ENCODE measurements at regions not wholly inside any gene's neighbourhood (a gene's known extent, or its start where the extent isn't known, plus 50 kb on each side); places are given as distances from the start of the nearest gene placed in this dataset.

- TF ChIP-seq ZNF318 (CRISPR knock-in tag; IDR thresholded peaks at IDR 0.05) (no peak), PTBP1 (IDR thresholded peaks at IDR 0.05; ENCODE audit: low read depth, low read length, poor library complexity, severe bottlenecking) (no peak), NCOR1 (IDR thresholded peaks at IDR 0.05; ENCODE audit: borderline replicate concordance, low read length) (no peak), TOE1 (CRISPR knock-in tag; IDR thresholded peaks at IDR 0.05) (no peak)
Measured at GRCh38 chr6:120478650-120479049, 855.6 kb downstream of the TBC1D32 start (continued).

- no peaks in the 10 kb centered on the region for H3K79me2 ChIP-seq (ENCODE audit: insufficient read depth, low read length)
- CTCF ChIA-PET (ENCODE audit: low intra/inter-chr PET ratio, low total read pairs): no interaction called here
- H3K36me3 ChIP-seq (replicated peaks in 1 of 2; ENCODE audit: control insufficient read depth in 1 of 2, insufficient read depth in 2 of 2, low read length in 2 of 2): no peaks in the 10 kb centered on the region
- H4K20me1 ChIP-seq (ENCODE audit: insufficient read depth, low read length): no peaks in the 10 kb centered on the region
- H3K4me3 ChIP-seq (replicated peaks in 1 of 3; ENCODE audit: insufficient read depth in 1 of 3, low read depth in 2 of 3, low read length in 3 of 3): no peak overlapping the region
- no peaks in the 10 kb centered on the region for H3K4me1 ChIP-seq (ENCODE audit: insufficient read depth, low read length)
- POLR2A ChIA-PET: no interaction called here
- no peak overlapping the region for H3K4me2 ChIP-seq (ENCODE audit: low read depth, low read length)
- H3K9ac ChIP-seq (ENCODE audit: insufficient read depth, low read depth, low read length): no peak overlapping the region
- intact Hi-C loops (cut with micrococcal nuclease; ENCODE audit: unreplicated experiment) (no loop called here), in situ Hi-C loops (cut with HindIII; ENCODE audit: extremely low pct_ligation_motif_present, low pct_unique_long_range_greater_than_20kb) (no loop called here)
- no peak overlapping the region for H2AFZ ChIP-seq (ENCODE audit: low read length)
- ATAC-seq (no peak), DNase-seq (ENCODE audit: low spot score) (no peak), FAIRE-seq (no peak)
- H3K27me3 ChIP-seq (ENCODE audit: control insufficient read depth in 1 of 2, insufficient read depth in 2 of 2, low read length in 2 of 2): no peaks in the 10 kb centered on the region
- no TSS peak for BruUV-seq (replicated peaks)
- 33% methylated on average over 2 of the region's 2 CpGs for WGBS (ENCODE audit: low lambda C conversion rate)
- peaks cover 61% of the 10 kb centered on the region for H3K9me3 ChIP-seq (ENCODE audit: low read length)
- no peak overlapping the region for H3K27ac ChIP-seq (ENCODE audit: extremely low read length, insufficient read depth, low read length)
- no peak for TF ChIP-seq POGZ (CRISPR knock-in tag; IDR thresholded peaks at IDR 0.05)
- no peak for TF ChIP-seq ZNF138 (CRISPR knock-in tag; IDR thresholded peaks at IDR 0.05; ENCODE audit: low read depth)
- no peak for TF ChIP-seq MEIS1 (CRISPR knock-in tag; IDR thresholded peaks at IDR 0.05; ENCODE audit: borderline replicate concordance)
- TF ChIP-seq ZNF253 (CRISPR knock-in tag; IDR thresholded peaks at IDR 0.05; ENCODE audit: borderline replicate concordance): no peak
- TF ChIP-seq ZSCAN5A (CRISPR knock-in tag; IDR thresholded peaks at IDR 0.05; ENCODE audit: borderline replicate concordance): no peak
- TF ChIP-seq ZNF737 (CRISPR knock-in tag; IDR thresholded peaks at IDR 0.05; ENCODE audit: borderline replicate concordance): no peak
- TF ChIP-seq KLF15 (CRISPR knock-in tag; IDR thresholded peaks at IDR 0.05; ENCODE audit: borderline replicate concordance): no peak
- no peak for TF ChIP-seq HNRNPLL (IDR thresholded peaks at IDR 0.05; ENCODE audit: low read depth, low read length, poor library complexity, severe bottlenecking)
- TF ChIP-seq TAF15 (IDR thresholded peaks at IDR 0.05; ENCODE audit: low read depth, low read length, poor library complexity, severe bottlenecking): no peak
- no peak for TF ChIP-seq NFYB (CRISPR knock-in tag; IDR thresholded peaks at IDR 0.05)
- TF ChIP-seq ZFX (CRISPR knock-in tag; IDR thresholded peaks at IDR 0.05; ENCODE audit: low read depth): no peak
Measured at GRCh38 chr6:120473804-120474203, 860.5 kb downstream of the TBC1D32 start.
